ENCODE measurements at regions not wholly inside any gene's neighbourhood (a gene's known extent, or its start where the extent isn't known, plus 50 kb on each side); places are given as distances from the start of the nearest gene placed in this dataset.

DNA sequence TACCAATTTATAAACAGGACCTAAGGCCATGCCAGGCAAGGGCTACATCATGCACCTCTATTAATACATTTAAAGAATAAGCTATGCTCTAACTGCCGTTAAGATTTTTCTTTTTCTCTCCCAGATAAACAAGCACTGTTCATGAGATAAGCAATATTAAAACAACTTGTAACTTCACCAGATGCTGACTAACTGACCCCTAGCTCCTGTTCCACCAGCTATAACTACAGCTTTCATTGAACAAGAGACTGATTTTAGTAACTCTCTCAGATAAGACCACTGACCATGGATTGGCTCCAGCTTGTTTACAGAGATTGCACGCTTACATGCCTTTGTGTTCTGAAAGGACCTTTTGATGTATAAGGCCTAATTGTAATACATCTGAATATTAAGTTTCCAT is 540.7 kb upstream of the NECTIN3 start:
- no peak for DNase-seq (ENCODE audit: low read depth)

GRCh38 chr3:110533089-110533488 is 538.5 kb upstream of the NECTIN3 start:
- no peak for DNase-seq (ENCODE audit: low read depth)

GRCh38 chr3:110542552-110543150 is 529.0 kb upstream of the NECTIN3 start:
- DNase-seq (ENCODE audit: low read depth) = no peak

DNA sequence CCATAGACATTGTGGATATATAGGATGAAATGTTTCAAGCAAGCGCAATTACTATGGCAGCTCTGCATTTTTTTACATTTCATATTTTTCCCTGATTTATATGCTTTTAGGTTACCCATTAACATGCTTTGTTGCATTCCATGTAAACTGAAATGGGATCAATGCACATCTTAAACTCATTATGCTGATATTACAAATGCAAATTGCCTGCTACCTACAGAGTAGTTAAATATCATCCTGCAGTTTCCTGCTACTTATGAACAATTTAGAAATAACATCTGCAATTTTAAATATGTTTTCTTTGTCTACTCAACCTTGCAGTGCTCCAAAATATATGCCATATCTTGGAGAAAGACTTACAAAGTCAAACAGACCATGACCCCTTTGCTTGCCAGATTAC is 526.9 kb upstream of the NECTIN3 start:
- DNase-seq (ENCODE audit: low read depth) = no peak

DNA sequence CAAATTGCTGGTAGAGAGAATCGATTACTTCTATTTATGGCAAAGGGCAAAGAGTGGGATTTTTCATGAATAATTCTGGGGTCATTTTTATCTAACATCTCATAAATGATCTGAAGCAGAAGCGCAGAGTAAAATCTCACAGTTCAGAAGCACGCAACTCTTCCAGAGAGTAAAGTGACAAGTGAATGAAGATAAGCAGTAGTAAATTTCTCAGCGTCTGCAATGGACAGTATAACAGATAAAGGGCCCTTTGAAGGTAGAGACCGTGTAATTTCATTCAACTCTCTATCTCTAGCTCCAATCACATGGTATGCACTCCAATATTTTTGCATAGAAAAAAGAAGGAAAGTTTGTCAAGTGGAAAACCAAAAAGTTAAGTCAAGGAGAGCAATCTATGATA is 521.1 kb upstream of the NECTIN3 start:
- DNase-seq (ENCODE audit: low read depth) = no peak

DNA sequence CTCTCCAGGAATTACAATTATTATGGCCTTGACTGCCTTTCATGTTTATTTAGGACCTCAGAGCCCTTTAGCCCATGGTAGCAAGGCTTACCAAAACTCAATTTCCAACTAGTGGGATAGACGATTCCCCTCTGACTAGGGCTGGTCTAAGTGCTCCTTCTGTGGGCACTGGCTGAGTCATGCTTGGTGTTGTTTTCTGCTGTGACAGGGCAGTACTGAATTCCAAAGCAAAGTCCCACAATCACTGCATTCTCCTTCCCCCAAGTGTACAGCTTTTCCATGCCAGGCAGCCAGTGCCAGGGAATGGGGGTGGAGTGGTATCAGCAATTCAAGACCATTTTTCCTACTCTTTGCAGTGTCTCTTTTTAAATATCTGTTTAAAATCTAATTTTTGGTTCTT is 509.0 kb upstream of the NECTIN3 start:
- DNase-seq (ENCODE audit: low read depth) = no peak

DNA sequence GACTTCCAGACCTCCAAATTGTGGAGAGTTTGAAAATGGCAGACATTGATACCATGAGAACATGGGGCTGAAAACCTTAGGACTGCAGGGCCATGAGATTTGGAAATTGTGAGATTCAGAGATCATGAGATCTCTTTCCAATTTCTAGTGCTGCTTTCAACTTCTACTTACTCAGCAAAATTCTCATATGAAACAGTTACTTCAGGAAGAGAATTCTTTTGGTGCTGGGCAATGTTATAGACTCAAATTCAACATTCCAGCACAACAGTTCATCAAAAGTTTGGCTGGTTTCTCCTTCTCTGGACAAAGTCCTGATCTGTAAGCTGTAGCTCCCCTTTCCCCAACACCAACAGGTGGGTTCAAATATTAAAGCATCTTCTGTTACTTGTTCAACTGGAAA is 506.9 kb upstream of the NECTIN3 start:
- DNase-seq (ENCODE audit: low read depth) = no peak

- no peak for DNase-seq (ENCODE audit: low read depth)
Observed at GRCh38 chr3:110567029-110567428, 504.6 kb upstream of the NECTIN3 start.

GRCh38 chr3:110568246-110568645 is 503.4 kb upstream of the NECTIN3 start:
- DNase-seq (ENCODE audit: low read depth) = no peak

DNA sequence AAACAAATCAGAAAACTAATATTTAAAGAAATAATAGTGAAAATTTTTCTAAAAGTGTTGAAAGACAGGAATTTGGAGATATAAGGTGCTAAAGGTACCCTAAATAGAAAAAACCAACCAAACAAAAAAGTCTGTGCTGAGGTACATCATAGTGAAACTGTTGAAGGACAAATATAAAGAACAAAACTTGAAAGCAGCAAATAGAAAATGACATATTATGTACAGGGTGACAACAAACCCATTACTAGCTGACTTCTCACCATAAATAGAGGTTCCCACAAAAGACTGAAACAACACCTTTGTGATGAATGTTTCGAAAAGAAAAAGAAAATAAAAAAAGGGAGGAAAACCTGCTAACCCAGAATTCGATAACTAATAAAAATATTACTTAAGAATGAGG is 502.5 kb upstream of the NECTIN3 start:
- DNase-seq (ENCODE audit: low read depth) = no peak

DNA sequence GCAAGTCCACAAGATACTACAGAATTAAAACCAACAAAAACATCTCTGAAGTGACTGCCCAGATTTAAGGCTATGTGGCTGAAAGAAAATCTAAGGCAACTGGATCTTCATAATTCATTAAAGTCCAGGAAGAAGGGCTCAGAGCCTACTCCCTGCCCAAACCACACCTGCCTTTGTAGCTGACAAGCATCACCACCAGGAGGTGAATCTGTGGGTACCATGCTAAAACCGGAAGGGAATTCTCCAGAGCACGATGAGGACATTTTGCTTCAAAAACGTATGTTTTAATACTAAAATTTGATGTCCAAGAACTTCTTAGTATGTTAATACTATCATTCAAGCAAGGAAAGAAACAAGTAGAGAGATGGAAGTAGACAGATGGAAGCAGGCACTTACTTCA is 495.9 kb upstream of the NECTIN3 start:
- no peak for DNase-seq (ENCODE audit: low read depth)

DNA sequence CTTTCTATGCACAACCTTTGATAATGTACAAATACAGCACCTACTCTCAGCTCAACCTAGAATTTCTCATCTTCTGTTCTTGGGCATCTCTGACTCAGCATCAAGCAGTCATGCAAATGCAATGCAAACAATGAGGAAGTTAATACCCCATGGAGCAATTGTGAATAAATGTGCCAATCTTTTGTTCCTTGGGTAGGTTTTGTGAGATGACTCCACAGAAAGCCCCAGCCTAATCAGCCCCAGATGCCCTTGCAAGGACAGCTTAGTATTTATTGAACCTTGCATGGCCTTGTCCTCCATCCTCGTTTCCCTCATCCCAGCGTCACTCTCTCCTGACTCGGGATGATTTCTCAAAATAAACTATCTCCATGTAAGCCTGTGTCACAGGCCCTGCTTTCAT is 494.7 kb upstream of the NECTIN3 start:
- no peak for DNase-seq (ENCODE audit: low read depth)

GRCh38 chr3:110577854-110578253 is 493.8 kb upstream of the NECTIN3 start:
- DNase-seq (ENCODE audit: low read depth) = no peak

DNA sequence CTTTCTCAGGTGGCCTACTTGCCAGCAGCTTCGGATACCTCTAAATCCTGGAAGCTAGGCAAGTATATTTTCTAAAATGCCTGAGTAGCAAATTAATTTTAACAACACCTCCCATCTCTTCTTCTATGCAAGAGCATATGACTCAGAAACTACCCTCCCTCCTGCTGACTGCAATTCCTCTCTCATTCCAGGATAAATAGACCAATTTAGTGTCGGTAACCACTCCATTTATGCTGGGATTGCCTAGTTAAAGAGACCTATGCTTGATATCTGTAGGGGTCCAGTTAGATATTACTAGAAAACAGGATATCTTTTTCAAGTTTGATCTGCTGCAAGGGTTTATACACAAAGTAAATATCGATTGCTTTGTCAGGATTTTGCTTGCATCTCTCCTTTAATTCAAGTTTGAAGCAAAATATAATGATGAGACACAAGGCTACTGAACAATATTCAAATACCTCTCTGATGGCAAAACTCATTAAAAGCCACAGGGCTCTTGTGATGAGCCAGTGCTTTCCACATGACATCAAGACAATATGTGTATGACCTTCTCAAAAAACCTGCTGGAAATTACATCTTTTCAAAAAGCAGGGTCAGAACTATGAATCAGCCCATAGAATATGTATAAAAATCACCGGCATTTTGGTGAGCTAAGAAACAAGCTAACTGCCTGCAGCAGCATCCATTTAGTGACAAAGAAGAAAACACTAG is 491.6 kb upstream of the NECTIN3 start:
- DNase-seq (ENCODE audit: low read depth) = no peak

- no peak for DNase-seq (ENCODE audit: low read depth)
Observed at GRCh38 chr3:110583373-110583935, 488.2 kb upstream of the NECTIN3 start.

GRCh38 chr3:110588906-110589305 is 482.7 kb upstream of the NECTIN3 start:
- DNase-seq (ENCODE audit: low read depth) = no peak

GRCh38 chr3:110589341-110589740 is 482.3 kb upstream of the NECTIN3 start:
- DNase-seq (ENCODE audit: low read depth) = no peak

- no peak for DNase-seq (ENCODE audit: low read depth)
Observed at GRCh38 chr3:110593749-110594148, 477.9 kb upstream of the NECTIN3 start.

GRCh38 chr3:110598847-110599490 is 472.6 kb upstream of the NECTIN3 start:
- no peak for DNase-seq (ENCODE audit: low read depth)

DNA sequence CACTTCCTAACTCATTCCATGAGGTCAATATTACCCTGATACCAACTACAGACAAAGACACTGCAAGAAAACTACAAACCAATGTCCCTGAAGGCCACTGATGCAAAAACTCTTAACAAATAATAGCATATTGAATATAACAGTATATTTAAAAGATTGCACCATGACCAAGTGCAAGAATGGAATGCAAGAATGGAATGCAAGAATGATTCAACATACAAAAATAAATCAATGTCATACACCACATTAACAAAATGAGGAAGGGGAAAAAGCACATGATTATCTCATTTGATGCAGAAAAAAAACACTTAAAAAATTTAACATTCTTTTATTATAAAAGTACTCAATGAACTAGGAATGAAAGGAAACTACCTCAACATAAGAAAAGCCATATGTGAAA is 463.1 kb upstream of the NECTIN3 start:
- no peak for DNase-seq (ENCODE audit: low read depth)

DNA sequence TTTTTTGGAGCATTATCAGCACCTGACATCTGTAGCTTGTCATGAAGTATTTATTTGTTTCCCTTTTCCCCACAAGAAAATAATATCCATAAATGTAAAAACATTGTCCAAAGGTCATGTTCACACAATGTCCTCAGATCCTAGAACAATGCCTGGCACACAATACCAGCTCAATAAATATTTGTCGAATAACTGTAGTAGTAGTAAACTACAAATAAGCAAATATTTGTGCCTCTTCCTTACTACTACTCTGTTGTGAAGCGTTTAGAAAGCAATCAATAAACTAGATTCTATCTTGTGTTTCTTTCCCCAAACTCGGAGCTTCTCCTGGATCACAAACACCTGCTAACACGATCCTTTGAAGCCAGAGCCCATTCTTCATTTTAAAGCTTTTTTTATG is 459.6 kb upstream of the NECTIN3 start:
- DNase-seq (ENCODE audit: low read depth) = no peak

- no peak for DNase-seq (ENCODE audit: low read depth)
Observed at GRCh38 chr3:110614186-110614585, 457.4 kb upstream of the NECTIN3 start.

- no peak for DNase-seq (ENCODE audit: low read depth)
Observed at GRCh38 chr3:110615454-110615853, 456.2 kb upstream of the NECTIN3 start.
